HEK293T (cell line): ENCODE measurements at regions not wholly inside any gene's neighbourhood (a gene's known extent, or its start where the extent isn't known, plus 50 kb on each side); places are given as distances from the start of the nearest gene placed in this dataset.

Experiments used
- ARNT ChIP-seq: fragments of 450-650 bp; IDR thresholded peaks from 2 replicates; pipeline ENCODE4 v1.6.1; 2017; ENCODE audit warnings: mild to moderate bottlenecking
- BHLHE40 ChIP-seq: fragments of 450-650 bp; IDR thresholded peaks from 2 replicates; pipeline ENCODE4 v1.6.1; 2016; ENCODE audit warnings: mild to moderate bottlenecking, moderate library complexity, borderline replicate concordance
- FOXM1 ChIP-seq: fragments of 450-650 bp; IDR thresholded peaks from 2 replicates; pipeline ENCODE4 v1.6.1; 2017; ENCODE audit warnings: mild to moderate bottlenecking, borderline replicate concordance
- HDGF ChIP-seq: fragments of 450-650 bp; IDR thresholded peaks from 2 replicates; pipeline ENCODE4 v1.6.1; 2017; ENCODE audit warnings: antibody characterized with exemption, borderline replicate concordance
- NFRKB ChIP-seq: fragments of 450-650 bp; IDR thresholded peaks from 2 replicates; pipeline ENCODE4 v1.6.1; 2016; ENCODE audit warnings: mild to moderate bottlenecking, moderate library complexity
- SP1 ChIP-seq: fragments of 450-650 bp; IDR thresholded peaks from 2 replicates; pipeline ENCODE4 v1.6.1; 2017
- TARDBP ChIP-seq: fragments of 450-650 bp; IDR thresholded peaks from 2 replicates; pipeline ENCODE4 v1.6.1; 2016
- ZNF384 ChIP-seq: fragments of 450-650 bp; IDR thresholded peaks from 2 replicates; pipeline ENCODE4 v1.6.1; 2016

GRCh38 chr14:42407153-42407552 lies 800.5 kb downstream of the LRFN5 start:
- TF ChIP-seq HDGF, result no peak
- TF ChIP-seq SP1, result no peak
- no peak for TF ChIP-seq ZNF384
- no peak for TF ChIP-seq TARDBP
- TF ChIP-seq ARNT, result no peak
- TF ChIP-seq BHLHE40, result no peak
- no peak for TF ChIP-seq NFRKB
- TF ChIP-seq FOXM1, result no peak
